ENCODE measurements at regions not wholly inside any gene's neighbourhood (a gene's known extent, or its start where the extent isn't known, plus 50 kb on each side); places are given as distances from the start of the nearest gene placed in this dataset.
"Not testable (repeated sequence)": the region's sequence is repeated elsewhere in the genome, so short reads cannot be mapped to it uniquely, and the experiment has no call there.

- no peak for DNase-seq (ENCODE audit: low read depth)
These were observed 506.8 kb downstream of the EDEM1 start for GRCh38 chr3:5694266-5694665.

- DNase-seq (ENCODE audit: low read depth), result no peak
These were observed 511.3 kb downstream of the EDEM1 start for GRCh38 chr3:5698851-5699250.

DNA sequence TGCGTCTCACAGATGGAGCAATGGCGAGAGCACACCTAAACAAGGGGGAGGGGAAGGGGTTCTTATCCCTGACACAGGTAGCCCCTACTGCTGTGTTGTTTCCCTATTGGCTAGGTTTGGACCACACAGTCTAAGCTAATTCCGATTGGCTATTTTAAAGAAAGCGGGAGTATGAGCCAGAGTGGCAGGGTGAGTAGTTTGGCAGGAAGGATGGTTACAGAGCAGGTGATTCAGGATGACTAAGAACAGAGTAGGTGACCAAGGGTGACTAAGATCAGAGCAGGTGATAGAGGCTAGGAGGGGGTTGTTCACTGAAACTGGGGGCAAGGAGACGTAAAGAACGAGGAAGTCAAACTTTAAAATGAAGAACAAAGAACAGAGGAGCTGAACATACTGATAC is 511.8 kb downstream of the EDEM1 start:
- no peak for DNase-seq (ENCODE audit: low read depth)

DNA sequence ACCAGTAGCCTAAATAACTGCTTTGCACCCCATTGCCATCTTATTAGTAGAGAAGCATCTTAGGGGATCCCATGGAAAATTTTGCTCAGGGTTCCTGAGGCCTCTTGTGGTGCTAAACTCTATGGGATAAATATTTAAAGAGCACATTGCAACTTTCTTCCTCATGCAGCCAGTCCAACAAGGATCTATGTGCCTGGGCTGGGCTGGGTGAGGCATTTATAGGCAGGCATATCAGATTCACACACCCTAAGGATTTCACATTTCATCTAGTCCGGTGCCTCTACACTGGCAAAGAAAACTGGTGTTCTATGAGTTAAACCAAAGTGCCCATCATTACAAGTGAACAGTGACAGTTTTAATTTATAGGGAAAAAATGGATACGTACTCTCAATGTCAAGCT is 512.3 kb downstream of the EDEM1 start:
- no peak for DNase-seq (ENCODE audit: low read depth)

DNA sequence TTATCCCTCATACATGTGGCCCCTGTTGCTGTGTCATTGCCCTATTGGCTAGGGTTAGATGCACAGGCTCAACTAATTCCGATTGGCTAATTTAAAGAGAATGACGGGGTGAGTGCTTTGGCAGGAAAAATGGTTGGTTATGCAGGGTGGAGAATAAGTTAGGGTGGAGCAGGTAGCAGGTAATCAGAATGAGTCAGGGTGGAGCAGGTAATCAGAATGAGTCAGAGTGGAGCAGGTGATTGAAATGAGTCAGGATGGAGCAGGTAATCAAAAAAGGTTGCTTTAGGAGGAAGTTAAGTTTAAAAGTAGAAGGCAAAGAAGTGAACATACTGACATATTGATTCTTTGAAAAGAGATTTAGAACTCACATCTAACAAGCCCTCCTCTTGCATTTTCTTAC is 513.5 kb downstream of the EDEM1 start:
- DNase-seq (ENCODE audit: low read depth), result not testable (repeated sequence)

GRCh38 chr3:5707794-5708193 is 520.3 kb downstream of the EDEM1 start:
- no peak for DNase-seq (ENCODE audit: low read depth)

- no peak for DNase-seq (ENCODE audit: low read depth)
These were observed 522.2 kb downstream of the EDEM1 start for GRCh38 chr3:5709714-5710113.

GRCh38 chr3:5710718-5711117 is 523.2 kb downstream of the EDEM1 start:
- no peak for DNase-seq (ENCODE audit: low read depth)

DNA sequence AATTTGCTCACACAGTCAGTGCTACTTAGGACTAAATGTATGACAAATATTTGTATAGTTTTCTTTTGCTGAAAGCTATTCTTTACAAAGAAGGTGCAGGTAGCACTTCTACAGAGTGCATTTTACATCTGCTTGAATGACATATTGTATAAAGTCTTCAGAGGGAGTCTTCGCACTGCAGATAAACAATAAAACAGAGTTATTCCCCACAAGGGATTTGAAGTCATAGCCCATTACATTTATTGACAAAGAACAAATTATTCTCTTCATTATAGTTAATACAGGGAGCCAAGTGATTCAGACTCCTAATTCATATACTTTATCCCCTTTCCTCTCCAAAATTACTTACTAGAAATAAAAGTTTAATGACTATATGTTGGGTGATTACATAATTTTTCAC is 529.7 kb downstream of the EDEM1 start:
- DNase-seq (ENCODE audit: low read depth), result no peak

- not testable (repeated sequence) for DNase-seq (ENCODE audit: low read depth)
These were observed 532.2 kb downstream of the EDEM1 start for GRCh38 chr3:5719668-5720067.

- DNase-seq (ENCODE audit: low read depth), result no peak
These were observed 538.3 kb downstream of the EDEM1 start for GRCh38 chr3:5725801-5726200.

GRCh38 chr3:5726621-5727020 is 539.1 kb downstream of the EDEM1 start:
- no peak for DNase-seq (ENCODE audit: low read depth)

DNA sequence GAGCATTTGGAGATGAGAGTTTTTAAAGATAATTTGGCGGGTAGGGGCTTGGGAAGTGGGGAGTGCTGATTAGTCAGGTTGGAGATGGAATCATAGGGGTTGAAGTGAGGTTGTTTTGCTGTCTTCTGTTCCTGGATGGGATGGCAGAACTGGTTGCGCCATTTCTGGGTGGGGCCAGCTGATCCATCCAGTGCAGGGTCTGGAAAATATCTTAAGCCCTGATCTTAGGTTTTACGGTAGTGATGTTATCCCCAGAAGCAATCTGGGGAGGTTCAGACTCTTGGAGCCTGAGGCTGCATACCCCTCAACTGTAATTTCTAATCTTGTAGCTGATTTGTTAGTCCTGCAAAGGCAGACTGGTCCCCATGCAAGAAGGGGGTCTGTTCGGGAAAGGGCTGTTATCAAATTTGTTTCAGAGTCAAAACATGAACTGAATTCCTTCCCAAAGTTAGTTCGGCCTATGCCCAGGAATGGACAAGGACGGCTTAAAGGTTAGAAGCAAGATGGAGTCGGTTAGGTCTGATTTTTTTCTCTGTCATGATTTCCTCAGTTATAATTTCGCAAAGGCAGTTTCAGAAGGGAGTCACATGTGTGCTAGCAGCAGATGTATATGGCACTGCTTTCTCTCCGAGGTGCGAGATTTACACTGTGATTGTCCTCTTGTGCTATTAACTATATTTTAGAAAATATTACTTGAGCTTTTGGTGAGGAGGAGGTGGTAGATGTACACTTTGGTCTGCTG is 540.4 kb downstream of the EDEM1 start:
- DNase-seq (ENCODE audit: low read depth), result no peak

DNA sequence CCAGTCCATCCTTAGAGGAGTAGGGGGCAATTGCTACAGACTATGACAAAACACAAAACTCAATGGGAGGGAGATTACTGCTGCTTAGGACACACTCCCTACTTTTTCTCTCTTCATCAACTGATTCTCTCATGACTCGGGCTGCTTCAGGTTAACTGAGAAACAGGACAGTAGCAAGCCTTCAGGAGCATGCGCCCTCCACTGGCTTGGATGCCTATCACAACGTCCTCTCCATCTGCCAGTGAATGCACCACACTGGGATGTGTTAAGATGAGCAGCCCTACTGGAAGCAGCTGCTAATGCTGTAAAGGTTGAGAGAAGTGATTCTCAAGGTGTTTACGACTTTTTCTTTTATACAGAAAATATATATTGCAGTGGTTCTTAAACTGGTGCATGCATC is 542.3 kb downstream of the EDEM1 start:
- no peak for DNase-seq (ENCODE audit: low read depth)

DNA sequence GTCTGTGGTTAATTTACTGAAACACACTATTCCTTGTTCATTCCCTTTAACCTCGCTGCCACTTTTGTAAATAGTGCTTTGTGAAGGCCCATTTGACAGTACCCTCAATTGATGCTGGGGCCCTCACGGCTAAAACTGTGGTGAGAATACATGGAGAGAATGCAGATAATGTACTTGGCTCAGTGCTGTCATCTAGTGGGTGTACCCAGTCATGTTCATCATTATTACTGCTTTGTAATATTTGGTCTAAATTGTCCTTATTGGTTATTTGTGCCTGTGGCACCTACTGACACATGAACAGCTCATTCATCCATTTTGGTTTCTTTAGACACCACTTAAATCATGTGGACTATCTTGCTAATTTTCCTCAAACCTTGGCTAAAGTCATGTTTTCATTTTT is 543.6 kb downstream of the EDEM1 start:
- DNase-seq (ENCODE audit: low read depth), result no peak

DNA sequence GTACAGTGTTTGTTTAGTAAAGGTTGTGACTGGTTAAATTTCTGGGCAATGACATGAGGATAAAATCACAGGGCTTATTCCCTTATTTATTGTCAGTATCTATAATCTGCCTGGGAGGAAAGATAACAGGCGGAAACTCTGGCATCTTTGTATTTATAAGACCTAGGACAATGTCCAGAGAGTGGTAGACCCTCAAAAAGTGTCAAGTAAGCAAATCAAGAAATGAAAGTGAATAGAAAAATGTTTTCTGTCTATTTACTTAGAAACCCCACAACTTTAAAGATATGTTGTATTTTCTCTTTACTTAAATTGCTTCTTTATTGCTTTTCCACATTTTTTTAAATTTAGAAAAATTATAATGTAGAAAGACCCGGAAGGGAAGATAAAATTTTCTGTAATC is 544.6 kb downstream of the EDEM1 start:
- DNase-seq (ENCODE audit: low read depth), result no peak

DNA sequence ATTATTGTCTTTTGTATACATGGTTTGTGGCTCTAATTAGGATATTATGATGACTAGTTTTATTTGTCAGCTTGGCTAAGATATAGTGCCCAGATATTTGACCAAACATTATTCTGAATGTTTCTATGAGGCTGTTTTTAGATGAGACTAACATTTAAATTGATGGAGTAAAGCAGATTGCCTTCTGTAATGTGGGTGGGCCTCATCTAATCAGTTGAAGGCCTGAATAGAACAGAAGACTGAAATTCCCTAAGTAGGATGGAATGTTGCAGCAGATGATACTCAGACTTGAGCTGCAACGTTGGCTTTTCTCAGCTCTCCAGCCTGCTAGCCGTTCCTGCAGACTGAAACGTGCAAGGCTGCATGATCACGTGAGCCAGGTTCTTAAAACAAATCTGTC is 546.5 kb downstream of the EDEM1 start:
- DNase-seq (ENCODE audit: low read depth), result no peak

- no peak for DNase-seq (ENCODE audit: low read depth)
These were observed 548.4 kb downstream of the EDEM1 start for GRCh38 chr3:5735896-5736295.

DNA sequence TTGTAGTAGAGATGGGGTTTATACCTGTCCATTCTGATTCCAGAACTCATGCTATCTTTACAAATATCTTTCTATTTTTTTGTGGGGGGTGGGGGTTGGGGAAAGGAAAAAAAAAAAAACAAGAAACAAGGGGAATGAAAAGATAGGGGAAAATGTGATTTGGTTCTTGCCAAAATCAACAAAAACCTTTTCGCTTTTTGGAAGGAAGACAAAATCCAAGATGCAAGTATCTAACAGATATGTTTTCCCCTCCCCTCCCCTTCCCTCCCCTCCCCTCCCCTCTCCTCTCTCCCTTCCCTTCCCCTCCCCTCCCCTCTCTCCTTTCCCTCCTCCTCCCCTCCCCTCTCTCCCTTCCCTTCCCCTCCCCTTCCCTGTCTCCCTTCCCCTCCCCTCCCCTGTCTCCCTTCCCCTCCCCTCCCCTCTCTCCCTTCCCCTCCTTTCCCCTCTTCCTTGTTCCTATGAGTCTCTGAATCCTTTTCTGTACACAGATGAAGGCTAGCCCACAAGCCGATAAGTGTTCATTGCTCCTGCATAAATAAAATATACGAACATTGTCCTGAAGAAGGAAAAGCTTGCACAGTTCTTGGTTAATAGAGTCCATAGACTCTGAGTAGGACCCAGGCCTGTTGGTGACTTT is 551.9 kb downstream of the EDEM1 start:
- DNase-seq (ENCODE audit: low read depth), result no peak

DNA sequence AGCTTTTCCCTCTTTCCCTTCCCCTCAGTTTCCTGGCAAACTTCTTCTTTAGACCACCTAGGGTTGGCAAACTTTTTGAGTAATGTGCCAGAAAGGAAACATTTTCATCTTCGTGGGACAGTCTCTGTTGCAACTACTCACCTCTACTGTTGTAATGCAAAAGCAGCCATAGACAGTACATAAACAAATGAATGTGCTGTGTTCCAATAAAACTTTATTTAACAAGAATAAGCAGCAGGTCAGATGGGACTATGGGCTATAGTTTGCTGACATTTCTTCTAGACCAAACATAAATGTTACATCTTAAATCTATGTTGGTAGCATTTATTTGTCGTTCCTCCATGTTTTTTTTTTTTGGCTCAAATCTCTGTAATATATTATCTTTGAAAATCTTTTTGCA is 552.4 kb downstream of the EDEM1 start:
- no peak for DNase-seq (ENCODE audit: low read depth)

- DNase-seq (ENCODE audit: low read depth), result no peak
These were observed 553.5 kb downstream of the EDEM1 start for GRCh38 chr3:5741017-5741416.

- DNase-seq (ENCODE audit: low read depth), result no peak
These were observed 562.6 kb downstream of the EDEM1 start for GRCh38 chr3:5750091-5750490.

DNA sequence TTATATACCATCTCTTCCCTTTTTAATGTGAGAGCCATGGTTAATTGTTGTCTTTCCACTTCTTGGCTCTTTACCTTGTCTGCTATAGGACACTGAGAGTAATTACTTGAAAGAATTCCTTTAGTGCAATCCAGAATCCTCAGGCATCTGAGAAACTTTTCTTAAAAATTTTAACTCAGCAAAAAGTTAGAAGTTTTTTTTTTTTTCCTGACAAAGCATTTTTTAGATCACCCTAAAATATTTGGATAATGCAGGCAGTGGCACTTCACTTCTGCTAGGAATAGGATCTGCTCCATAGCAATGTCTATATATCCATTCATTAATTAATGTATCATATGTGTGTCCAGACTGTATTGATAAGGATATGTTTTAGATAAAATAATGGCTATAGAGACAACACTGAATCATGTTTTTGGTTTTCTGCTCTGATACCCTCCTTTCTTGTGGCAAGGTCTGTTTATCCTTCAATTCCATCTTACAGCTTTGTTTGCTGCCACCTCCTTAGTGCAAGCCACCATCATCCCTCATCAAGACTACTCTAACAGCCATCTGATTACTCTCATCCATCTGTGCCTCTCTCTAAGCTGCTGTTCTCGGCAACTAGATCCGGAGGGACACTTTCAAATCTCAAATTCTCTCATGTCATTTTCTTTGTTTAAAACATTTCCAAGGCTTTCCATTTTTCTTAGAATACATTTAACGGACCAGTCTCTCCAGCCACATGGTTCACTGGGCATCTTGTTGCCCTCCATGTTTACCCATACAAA is 563.5 kb downstream of the EDEM1 start:
- no peak for DNase-seq (ENCODE audit: low read depth)

Measured in GM04503 (cell line).